Endothelial cell of umbilical vein (primary cell): ENCODE measurements at regions not wholly inside any gene's neighbourhood (a gene's known extent, or its start where the extent isn't known, plus 50 kb on each side); places are given as distances from the start of the nearest gene placed in this dataset.

Source experiments
- BruUV-seq: library from RNA; stranded (reverse); fragments of 400-500 nt; replicated peaks from 2 replicates; lab custom pipeline; 2021; lab: Mats Ljungman, UMichigan
- CTCF ChIA-PET: fragments of 300-600, 350-600 bp; sonication (Branson Sonifier 250); formaldehyde crosslinking; loops from one replicate; lab custom pipeline; 2021; ENCODE audit warnings: antibody characterized with exemption, inconsistent platforms; lab: Charles Lee
- POLR2A ChIA-PET: fragments of 300-600, 350-600 bp; sonication (Branson Sonifier 250); formaldehyde crosslinking; loops from one replicate; lab custom pipeline; 2021; ENCODE audit warnings: antibody characterized with exemption, inconsistent platforms; lab: Charles Lee
- DNase-seq: peaks from one replicate; pipeline ENCODE4 v3.0.0-alpha.2; 2011; ENCODE audit warnings: low read depth, low spot score
- FAIRE-seq: peaks from 2 replicates; lab custom pipeline; 2011; peaks lifted over from hg19 to GRCh38; lab: Jason Lieb, UNC
- H2AFZ ChIP-seq: 2 replicates; pipeline ENCODE4 v1.6.0; 2012; ENCODE audit warnings: low read depth, low read length, control low read depth, inconsistent platforms
- H3K27ac ChIP-seq: 2 replicates; pipeline ENCODE4 v1.5.1; 2011; ENCODE audit warnings: low read depth, mild to moderate bottlenecking, control low read depth, low read length, moderate library complexity; ENCODE audit not compliant: insufficient read depth
- H3K27me3 ChIP-seq, 2 experiments: 2 replicates each; pipeline versions ENCODE4 v1.6.0 to v1.6.1; 2011; ENCODE audit warnings: low read length in 2 of 2, mixed read lengths in 1 of 2; ENCODE audit not compliant: control insufficient read depth in 2 of 2, insufficient read depth in 2 of 2
- H3K36me3 ChIP-seq, 2 experiments: 2 replicates in 1 of 2; 3 replicates in 1 of 2; pipeline ENCODE4 v1.5.1; 2011; ENCODE audit warnings: low read length in 2 of 2, mild to moderate bottlenecking in 1 of 2, moderate library complexity in 1 of 2; ENCODE audit not compliant: control insufficient read depth in 2 of 2, insufficient read depth in 2 of 2; ENCODE audit errors: extremely low read depth in 1 of 2
- H3K4me1 ChIP-seq: 3 replicates; pipeline ENCODE4 v1.5.1; 2011; ENCODE audit warnings: mild to moderate bottlenecking, low read length; ENCODE audit not compliant: control insufficient read depth, insufficient read depth; ENCODE audit errors: extremely low read depth
- H3K4me2 ChIP-seq: 2 replicates; pipeline ENCODE4 v1.6.1; 2011; ENCODE audit warnings: low read length, control low read depth, mixed read lengths; ENCODE audit not compliant: insufficient read depth
- H3K4me3 ChIP-seq, 3 experiments: fragments of 200-600 bp in 1 of 3; sonication (generic), shearing (Covaris generic) in 1 of 3; replicated peaks in 1 of 3; 2 replicates each; pipeline ENCODE4 v1.5.1; 2011 to 2016; ENCODE audit warnings: control low read depth in 3 of 3, low read length in 3 of 3, mild to moderate bottlenecking in 2 of 3, inconsistent platforms in 1 of 3, low read depth in 1 of 3, moderate library complexity in 1 of 3; ENCODE audit not compliant: insufficient read depth in 1 of 3
- H3K79me2 ChIP-seq: 2 replicates; pipeline ENCODE4 v1.6.0; 2012; ENCODE audit warnings: low read length, inconsistent platforms; ENCODE audit not compliant: control insufficient read depth, insufficient read depth
- H3K9ac ChIP-seq: replicated peaks from 2 replicates; pipeline ENCODE3; 2011; ENCODE audit warnings: low read length, control low read depth; ENCODE audit not compliant: insufficient read depth; ENCODE audit errors: extremely low read depth
- H3K9me1 ChIP-seq: replicated peaks from 3 replicates; pipeline ENCODE4 v1.6.0; 2011; ENCODE audit warnings: mild to moderate bottlenecking, low read length; ENCODE audit not compliant: control insufficient read depth, insufficient read depth; ENCODE audit errors: extremely low read depth
- H3K9me3 ChIP-seq: replicated peaks from 2 replicates; pipeline ENCODE4 v1.5.1; 2012; ENCODE audit warnings: low read length, inconsistent platforms; ENCODE audit not compliant: control insufficient read depth, insufficient read depth
- H4K20me1 ChIP-seq: replicated peaks from 2 replicates; pipeline ENCODE3; 2011; ENCODE audit warnings: mild to moderate bottlenecking, low read length; ENCODE audit not compliant: control insufficient read depth, insufficient read depth; ENCODE audit errors: extremely low read depth
- EZH2 ChIP-seq: IDR thresholded peaks from 2 replicates; pipeline ENCODE4 v1.6.1; 2012; ENCODE audit warnings: borderline replicate concordance, low read depth, mild to moderate bottlenecking, moderate library complexity, low read length, inconsistent platforms; ENCODE audit not compliant: severe bottlenecking
- FOS ChIP-seq: IDR thresholded peaks from 2 replicates; pipeline ENCODE4 v1.6.1; 2011; ENCODE audit warnings: mild to moderate bottlenecking, low read length, moderate library complexity, borderline replicate concordance; ENCODE audit not compliant: insufficient read depth
- GATA2 ChIP-seq: IDR thresholded peaks from 2 replicates; pipeline ENCODE4 v1.7.0; 2011; ENCODE audit warnings: low read depth, mild to moderate bottlenecking, moderate library complexity, mixed read lengths, low read length; ENCODE audit not compliant: insufficient read length, insufficient read depth
- JUN ChIP-seq: IDR thresholded peaks from 2 replicates; pipeline ENCODE4 v1.6.1; 2011; ENCODE audit warnings: borderline replicate concordance, low read depth; ENCODE audit not compliant: insufficient read length, insufficient read depth
- MAX ChIP-seq: IDR thresholded peaks from 2 replicates; pipeline ENCODE4 v1.6.1; 2011; ENCODE audit not compliant: insufficient read depth, insufficient read length
- MYC ChIP-seq: IDR thresholded peaks from one replicate; pipeline ENCODE4 v1.6.1; 2011; ENCODE audit warnings: mild to moderate bottlenecking, low read depth, low read length
- POLR2A ChIP-seq: IDR thresholded peaks from 2 replicates; pipeline ENCODE4 v1.6.1; 2012; ENCODE audit warnings: low read depth, mild to moderate bottlenecking, control low read depth, low read length
- POLR2AphosphoS5 ChIP-seq: IDR thresholded peaks from 2 replicates; pipeline ENCODE4 v1.6.1; 2012; ENCODE audit warnings: low read depth, mild to moderate bottlenecking, control low read depth, low read length, moderate library complexity; ENCODE audit not compliant: insufficient read depth
- dilution Hi-C: fragments of 300-500 bp; cut with MboI; formaldehyde crosslinking; loops from one replicate; pipeline ENCODE4 v1.15.0; 2019; ENCODE audit warnings: low sequenced_read_pairs; ENCODE audit not compliant: extremely low pct_ligation_motif_present
- intact Hi-C: fragments of 100-400 bp; cut with micrococcal nuclease; formaldehyde crosslinking; loops from one replicate; pipeline ENCODE4 v1.10.0; 2022
- TF ChIP-seq, protein P1 (sequence below), 2 donors: IDR thresholded peaks; 1 replicate in 1 of 2; 2 replicates in 1 of 2; pipeline ENCODE4 v1.5.1; 2011; ENCODE audit warnings: low read length in 2 of 2, mild to moderate bottlenecking in 2 of 2, moderate library complexity in 2 of 2, control low read depth in 1 of 2, inconsistent platforms in 1 of 2, low read depth in 1 of 2; ENCODE audit not compliant: insufficient read depth in 1 of 2; ENCODE audit errors: extremely low read depth in 1 of 2

DNA sequence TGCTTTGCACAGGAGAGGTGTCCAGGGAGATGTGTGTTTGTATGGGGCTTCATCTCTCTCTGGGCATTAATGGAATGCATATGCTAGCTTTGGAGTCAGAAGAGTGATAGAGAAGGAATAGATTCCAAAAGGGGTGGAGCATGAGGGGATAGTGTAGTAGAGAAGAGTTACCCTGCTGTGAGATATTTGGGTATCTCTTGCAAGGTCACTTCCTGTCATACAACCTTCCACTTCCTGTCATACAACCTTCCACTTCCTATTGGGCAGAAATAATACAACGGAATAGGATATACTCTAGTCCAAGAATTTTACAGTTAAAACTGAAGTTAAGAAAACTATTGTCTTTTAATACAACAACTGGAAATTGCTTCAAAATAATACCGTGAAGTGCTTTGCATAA, 351.8 kb upstream of the FMN2 start:
- no peaks in the 10 kb centered on the region for H3K27me3 ChIP-seq
- intact Hi-C loops (no loop called here), dilution Hi-C loops (no loop called here)
- H3K9ac ChIP-seq, result no peak overlapping the region
- H2AFZ ChIP-seq, result no peak overlapping the region
- H3K9me1 ChIP-seq, result no peaks in the 10 kb centered on the region
- H3K9me3 ChIP-seq, result no peaks in the 10 kb centered on the region
- no peak overlapping the region for H3K4me2 ChIP-seq
- no peaks in the 10 kb centered on the region for H3K36me3 ChIP-seq
- CTCF ChIA-PET, result no interaction called here
- DNase-seq (no peak), FAIRE-seq (no peak)
- no peak overlapping the region for H3K4me3 ChIP-seq
- TF ChIP-seq FOS (no peak), MYC (no peak), MAX (no peak), EZH2 (no peak), POLR2A (no peak), POLR2AphosphoS5 (no peak), JUN (no peak), GATA2 (no peak)
- TF ChIP-seq, protein P1, sequence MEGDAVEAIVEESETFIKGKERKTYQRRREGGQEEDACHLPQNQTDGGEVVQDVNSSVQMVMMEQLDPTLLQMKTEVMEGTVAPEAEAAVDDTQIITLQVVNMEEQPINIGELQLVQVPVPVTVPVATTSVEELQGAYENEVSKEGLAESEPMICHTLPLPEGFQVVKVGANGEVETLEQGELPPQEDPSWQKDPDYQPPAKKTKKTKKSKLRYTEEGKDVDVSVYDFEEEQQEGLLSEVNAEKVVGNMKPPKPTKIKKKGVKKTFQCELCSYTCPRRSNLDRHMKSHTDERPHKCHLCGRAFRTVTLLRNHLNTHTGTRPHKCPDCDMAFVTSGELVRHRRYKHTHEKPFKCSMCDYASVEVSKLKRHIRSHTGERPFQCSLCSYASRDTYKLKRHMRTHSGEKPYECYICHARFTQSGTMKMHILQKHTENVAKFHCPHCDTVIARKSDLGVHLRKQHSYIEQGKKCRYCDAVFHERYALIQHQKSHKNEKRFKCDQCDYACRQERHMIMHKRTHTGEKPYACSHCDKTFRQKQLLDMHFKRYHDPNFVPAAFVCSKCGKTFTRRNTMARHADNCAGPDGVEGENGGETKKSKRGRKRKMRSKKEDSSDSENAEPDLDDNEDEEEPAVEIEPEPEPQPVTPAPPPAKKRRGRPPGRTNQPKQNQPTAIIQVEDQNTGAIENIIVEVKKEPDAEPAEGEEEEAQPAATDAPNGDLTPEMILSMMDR (IDR thresholded peaks at IDR 0.05; ENCODE audit: extremely low read depth in 1 of 2, insufficient read depth in 1 of 2, low read depth in 1 of 2, low read length in 2 of 2), result no peak
- H4K20me1 ChIP-seq, result no peaks in the 10 kb centered on the region
- H3K27ac ChIP-seq, result no peak overlapping the region
- H3K4me1 ChIP-seq, result no peaks in the 10 kb centered on the region
- no TSS peak for BruUV-seq
- POLR2A ChIA-PET, result no interaction called here
- no peaks in the 10 kb centered on the region for H3K79me2 ChIP-seq
